A549 (cell line): ENCODE measurements at regions not wholly inside any gene's neighbourhood (a gene's known extent, or its start where the extent isn't known, plus 50 kb on each side); places are given as distances from the start of the nearest gene placed in this dataset.

ENCODE experiments used
- ATAC-seq, 2 experiments: fragments of 200-7000 bp in 1 of 2; fragments of >200 bp in 1 of 2; cut with Nextera tagmentation in 1 of 2; cut with Tn5 transposase in 1 of 2; 3 replicates each; pipeline versions ENCODE4 v1.8.0 to v1.9.1; 2018 to 2020; ENCODE audit warnings: mild to moderate bottlenecking in 1 of 2, moderate library complexity in 1 of 2
- CTCF ChIA-PET: fragments of 300-600 bp; sonication (Branson Sonifier 250); formaldehyde crosslinking; extraction: SDS; loops from one replicate; lab custom pipeline; 2021; ENCODE audit warnings: antibody characterized with exemption, inconsistent platforms; lab: Yijun Ruan, JAX
- POLR2A ChIA-PET: fragments of 350-600 bp; formaldehyde crosslinking; extraction: SDS; loops from one replicate; lab custom pipeline; 2021; ENCODE audit warnings: antibody characterized with exemption, inconsistent platforms; lab: Yijun Ruan, JAX
- DNase-seq, 2 experiments: peaks; one replicate each; pipeline versions ENCODE4 v3.0.0 to v3.0.0-alpha.2; 2011 to 2016; ENCODE audit warnings: low read depth in 1 of 2, low spot score in 1 of 2
- FAIRE-seq: peaks from 2 replicates; lab custom pipeline; 2011; peaks lifted over from hg19 to GRCh38; lab: Jason Lieb, UNC
- H3K27ac ChIP-seq, 2 experiments: fragments of >200 bp; sonication (Bioruptor Twin); formaldehyde crosslinking; 3 replicates each; pipeline ENCODE4 v1.5.1; 2016 to 2017
- H3K4me1 ChIP-seq: fragments of >200 bp; sonication (Bioruptor Twin); formaldehyde crosslinking; 3 replicates; pipeline ENCODE4 v1.6.1; 2016
- H3K4me2 ChIP-seq: fragments of >200 bp; sonication (Bioruptor Twin); formaldehyde crosslinking; 3 replicates; pipeline ENCODE4 v1.6.1; 2016
- H3K4me3 ChIP-seq: fragments of >200 bp; sonication (Bioruptor Twin); formaldehyde crosslinking; 3 replicates; pipeline ENCODE4 v1.5.1; 2016
- H3K9me3 ChIP-seq: fragments of >200 bp; sonication (Bioruptor Twin); formaldehyde crosslinking; 3 replicates; pipeline ENCODE4 v1.6.1; 2016
- BCL3 ChIP-seq: fragments of >200 bp; sonication (Bioruptor Twin); formaldehyde crosslinking; IDR thresholded peaks from 3 replicates; pipeline ENCODE4 v1.6.1; 2016
- CBX2 ChIP-seq: fragments of 200-600 bp; sonication (generic); IDR thresholded peaks from 2 replicates; pipeline ENCODE4 v1.6.1; 2016; ENCODE audit warnings: low read depth, mild to moderate bottlenecking, borderline replicate concordance
- CTCF ChIP-seq: fragments of >200 bp; sonication (Bioruptor Twin); formaldehyde crosslinking; IDR thresholded peaks from 3 replicates; pipeline ENCODE4 v1.5.1; 2016
- E2F6 ChIP-seq: IDR thresholded peaks from 2 replicates; pipeline ENCODE4 v1.6.1; 2012; ENCODE audit warnings: low read depth, borderline replicate concordance
- ELK1 ChIP-seq: fragments of 150-350 bp; IDR thresholded peaks from 2 replicates; pipeline ENCODE4 v1.6.1; 2014; ENCODE audit warnings: low read depth, mild to moderate bottlenecking, low read length
- FOSL2 ChIP-seq, 2 experiments: fragments of 450-650 bp in 1 of 2; fragments of >200 bp in 1 of 2; sonication (Bioruptor Twin) in 1 of 2; formaldehyde crosslinking; IDR thresholded peaks; 2 replicates each; pipeline versions ENCODE4 v1.5.0 to v1.6.1; 2016 to 2020; ENCODE audit warnings: mild to moderate bottlenecking in 1 of 2, moderate library complexity in 1 of 2
- HEYL ChIP-seq: fragments of 250-450 bp; sonication (Bioruptor Pico); IDR thresholded peaks from 2 replicates; pipeline ENCODE4 v1.8.0; 2021; ENCODE audit warnings: mild to moderate bottlenecking, moderate library complexity
- HMGXB4 ChIP-seq: fragments of 250-450 bp; sonication (Bioruptor Pico); IDR thresholded peaks from 2 replicates; pipeline ENCODE4 v1.5.0; 2021; ENCODE audit warnings: mild to moderate bottlenecking, moderate library complexity, borderline replicate concordance
- HOXB13 ChIP-seq: fragments of 250-450 bp; sonication (Bioruptor Pico); IDR thresholded peaks from 2 replicates; pipeline ENCODE4 v1.5.0; 2020; ENCODE audit warnings: low read depth, mild to moderate bottlenecking, moderate library complexity
- JUNB ChIP-seq: fragments of >200 bp; sonication (Bioruptor Twin); formaldehyde crosslinking; IDR thresholded peaks from 2 replicates; pipeline ENCODE4 v1.6.1; 2016
- KDM5A ChIP-seq: fragments of 200-600 bp; sonication (generic); IDR thresholded peaks from 2 replicates; pipeline ENCODE4 v1.6.1; 2016; ENCODE audit warnings: antibody characterized with exemption, mild to moderate bottlenecking
- MAZ ChIP-seq: fragments of 150-350 bp; IDR thresholded peaks from 2 replicates; pipeline ENCODE4 v1.6.1; 2014; ENCODE audit warnings: antibody characterized with exemption, low read depth, low read length, borderline replicate concordance
- RCOR1 ChIP-seq: fragments of 150-350 bp; IDR thresholded peaks from 2 replicates; pipeline ENCODE4 v1.6.1; 2014; ENCODE audit warnings: antibody characterized with exemption, low read length, low read depth
- ZNF302 ChIP-seq: fragments of 250-450 bp; sonication (Bioruptor Pico); IDR thresholded peaks from 2 replicates; pipeline ENCODE4 v1.9.0; 2021; ENCODE audit warnings: inconsistent platforms, mild to moderate bottlenecking, moderate library complexity
- WGBS: methylation state at CpG from one replicate; pipeline ENCODE4 v1.1.6; 2017; ENCODE audit errors: missing lambda C conversion rate; 5-methylcytosine and 5-hydroxymethylcytosine counted together

- CTCF ChIA-PET, result no interaction called here
- no peak for TF ChIP-seq JUNB
- TF ChIP-seq HMGXB4 (CRISPR knock-in tag), result no peak
- TF ChIP-seq ZNF302 (CRISPR knock-in tag), result no peak
- no peak for TF ChIP-seq RCOR1
Observed at GRCh38 chr1:4131734-4132133, 231.7 kb upstream of the C1orf174 start.

GRCh38 chr1:4132352-4133296 lies 232.6 kb upstream of the C1orf174 start:
- H3K4me2 ChIP-seq, result no peak overlapping the region
- no peak for TF ChIP-seq KDM5A
- TF ChIP-seq MAZ, result no peak
- no peak for TF ChIP-seq CTCF
- no peak for TF ChIP-seq FOSL2 (IDR thresholded peaks at IDR 0.05)
- TF ChIP-seq FOSL2 (CRISPR knock-in tag; IDR thresholded peaks at IDR 0.05), result no peak
- no peak for TF ChIP-seq HOXB13 (CRISPR knock-in tag)
- no peak for TF ChIP-seq E2F6
- TF ChIP-seq HEYL (CRISPR knock-in tag), result no peak
- no peak for TF ChIP-seq ELK1
- TF ChIP-seq BCL3, result no peak
- no peak for TF ChIP-seq CBX2
- DNase-seq (no peak), FAIRE-seq (no peak), ATAC-seq (no peak)
- no peak overlapping the region for H3K4me3 ChIP-seq
- 63% methylated on average over 33 of the region's 53 CpGs for WGBS
- H3K4me1 ChIP-seq, result no peaks in the 10 kb centered on the region
- ChIA-PET CTCF (no interaction called here), POLR2A (no interaction called here)
- H3K9me3 ChIP-seq, result no peaks in the 10 kb centered on the region; the same call in 2 of the 3 replicates
- no peak overlapping the region for H3K27ac ChIP-seq

More at GRCh38 chr1:4131734-4132133, 231.7 kb upstream of the C1orf174 start:
- no peak overlapping the region for H3K4me3 ChIP-seq
- no peak for ATAC-seq
- no peaks in the 10 kb centered on the region for H3K4me1 ChIP-seq
- POLR2A ChIA-PET, result no interaction called here
- no peak overlapping the region for H3K27ac ChIP-seq
- no peak for FAIRE-seq
- no peaks in the 10 kb centered on the region; the same call in 2 of the 3 replicates for H3K9me3 ChIP-seq
- 7% methylated on average over 5 of the region's 5 CpGs for WGBS
- DNase-seq, result no peak
- no peak overlapping the region for H3K4me2 ChIP-seq
